SW 1271 (cell line): ENCODE measurements at regions not wholly inside any gene's neighbourhood (a gene's known extent, or its start where the extent isn't known, plus 50 kb on each side); places are given as distances from the start of the nearest gene placed in this dataset.

Source experiments
- DNase-seq, 2 experiments: peaks; one replicate each; lab custom pipeline; 2025; lab: John Stamatoyannopoulos, UW

GRCh38 chr2:66849153-66849755 lies 414.3 kb downstream of the MEIS1 start:
- DNase-seq: no peak

- DNase-seq: no peak
Observed at GRCh38 chr2:66850376-66850775, 415.5 kb downstream of the MEIS1 start.

GRCh38 chr2:66851449-66851872 lies 416.5 kb downstream of the MEIS1 start:
- DNase-seq: no peak

- DNase-seq: no peak
Observed at GRCh38 chr2:66852953-66853352, 418.0 kb downstream of the MEIS1 start.

- no peak for DNase-seq
Observed at GRCh38 chr2:66853585-66853984, 418.7 kb downstream of the MEIS1 start.

GRCh38 chr2:66854298-66854697 lies 419.4 kb downstream of the MEIS1 start:
- DNase-seq: no peak

GRCh38 chr2:66862885-66863650 lies 428.1 kb downstream of the MEIS1 start:
- DNase-seq: no peak

GRCh38 chr2:66865161-66865560 lies 430.2 kb downstream of the MEIS1 start:
- DNase-seq: no peak

- no peak for DNase-seq
Observed at GRCh38 chr2:66866331-66867062, 431.6 kb downstream of the MEIS1 start.

- DNase-seq: no peak
Observed at GRCh38 chr2:66867063-66867441, 432.1 kb downstream of the MEIS1 start.

GRCh38 chr2:66869076-66869475 lies 434.2 kb downstream of the MEIS1 start:
- DNase-seq: no peak

- DNase-seq: no peak
Observed at GRCh38 chr2:66872081-66872985, 437.4 kb downstream of the MEIS1 start.

- DNase-seq: no peak
Observed at GRCh38 chr2:66872986-66873754, 438.2 kb downstream of the MEIS1 start.

- DNase-seq: no peak
Observed at GRCh38 chr2:66874411-66874810, 439.5 kb downstream of the MEIS1 start.

- no peak for DNase-seq
Observed at GRCh38 chr2:66875941-66876462, 441.1 kb downstream of the MEIS1 start.

- DNase-seq: no peak
Observed at GRCh38 chr2:66885775-66886383, 451.0 kb downstream of the MEIS1 start.

- no peak for DNase-seq
Observed at GRCh38 chr2:66888246-66888645, 453.3 kb downstream of the MEIS1 start.

- no peak for DNase-seq
Observed at GRCh38 chr2:66888791-66889631, 454.1 kb downstream of the MEIS1 start.

GRCh38 chr2:66889632-66889882 lies 454.6 kb downstream of the MEIS1 start:
- no peak for DNase-seq

- no peak for DNase-seq
Observed at GRCh38 chr2:66890166-66890742, 455.3 kb downstream of the MEIS1 start.
